Prostate gland (tissue), 2 donors: ENCODE measurements at regions not wholly inside any gene's neighbourhood (a gene's known extent, or its start where the extent isn't known, plus 50 kb on each side); places are given as distances from the start of the nearest gene placed in this dataset.

Source experiments
- DNase-seq: peaks from one replicate; pipeline ENCODE4 v3.0.0-alpha.2; 2019; ENCODE audit warnings: low spot score
- H3K27ac ChIP-seq, 2 donors: fragments of 200-600 bp; sonication (generic); 2 replicates each; pipeline ENCODE4 v1.5.1; 2017 to 2019
- H3K27me3 ChIP-seq: fragments of 200-600 bp; sonication (generic); replicated peaks from 2 replicates; pipeline ENCODE4 v1.5.1; 2019; ENCODE audit not compliant: insufficient read depth
- H3K36me3 ChIP-seq, 2 donors: fragments of 200-600 bp; sonication (generic); 1 replicate in 1 of 2; 2 replicates in 1 of 2; pipeline versions ENCODE4 v1.5.1 to v1.8.1; 2017 to 2019
- H3K4me1 ChIP-seq: fragments of 200-600 bp; sonication (generic); replicated peaks from 2 replicates; pipeline ENCODE4 v1.5.1; 2019
- H3K4me3 ChIP-seq, 2 donors: fragments of 200-600 bp; sonication (generic); 2 replicates each; pipeline ENCODE4 v1.5.1; 2017 to 2019
- H3K9me3 ChIP-seq: fragments of 200-600 bp; sonication (generic); 2 replicates; pipeline ENCODE4 v1.5.1; 2017
- CTCF ChIP-seq, 4 experiments: fragments of 200-600 bp in 2 of 4; fragments of 450-650 bp in 2 of 4; sonication (generic) in 2 of 4; IDR thresholded peaks; 1 replicate in 3 of 4; 2 replicates in 1 of 4; pipeline ENCODE4 v1.5.1; 2016 to 2019; ENCODE audit warnings: antibody characterized with exemption in 4 of 4, mild to moderate bottlenecking in 2 of 4, moderate library complexity in 2 of 4
- POLR2A ChIP-seq: fragments of 450-650 bp; IDR thresholded peaks from one replicate; pipeline ENCODE4 v1.6.1; 2016; ENCODE audit warnings: antibody characterized with exemption, mild to moderate bottlenecking
- POLR2AphosphoS5 ChIP-seq: sonication (generic); formaldehyde crosslinking; IDR thresholded peaks from one replicate; pipeline ENCODE4 v1.6.1; 2017; ENCODE audit warnings: antibody characterized with exemption
- WGBS: methylation state at CpG from one replicate; pipeline ENCODE4 v1.1.5; 2018; 5-methylcytosine and 5-hydroxymethylcytosine counted together
- intact Hi-C: fragments of 100-400 bp; cut with DNase I; formaldehyde crosslinking; loops from one replicate; pipeline ENCODE4 v1.14.2; 2022

GRCh38 chr12:114858388-114859146 is 174.6 kb upstream of the TBX3 start:
- H3K4me3 ChIP-seq: no peak overlapping the region

GRCh38 chr12:114855678-114856077 is 171.7 kb upstream of the TBX3 start:
- Histone ChIP-seq H3K27me3 (no peaks in the 10 kb centered on the region), H3K9me3 (no peaks in the 10 kb centered on the region), H3K36me3 (no peaks in the 10 kb centered on the region), H3K4me1 (no peaks in the 10 kb centered on the region), H3K27ac (no peak overlapping the region), H3K4me3 (no peak overlapping the region)
- intact Hi-C loops: no loop called here
- WGBS: 95% methylated on average over 3 of the region's 3 CpGs
- no peak for DNase-seq
- TF ChIP-seq POLR2A (no peak), POLR2AphosphoS5 (no peak), CTCF (IDR thresholded peaks at IDR 0.05) (no peak)

More at GRCh38 chr12:114858388-114859146, 174.6 kb upstream of the TBX3 start:
- no peak for TF ChIP-seq CTCF (IDR thresholded peaks at IDR 0.05)
- TF ChIP-seq POLR2A: no peak
- TF ChIP-seq POLR2AphosphoS5: no peak
- no peak for DNase-seq
- no peaks in the 10 kb centered on the region for H3K4me1 ChIP-seq
- H3K36me3 ChIP-seq: no peaks in the 10 kb centered on the region
- H3K27ac ChIP-seq: no peak overlapping the region
- 79% methylated on average over 7 of the region's 7 CpGs for WGBS
- H3K27me3 ChIP-seq: no peaks in the 10 kb centered on the region
- intact Hi-C loops: no loop called here
- H3K9me3 ChIP-seq: no peaks in the 10 kb centered on the region

GRCh38 chr12:114852976-114853529 is 169.1 kb upstream of the TBX3 start:
- no peak overlapping the region for H3K4me3 ChIP-seq
- no peaks in the 10 kb centered on the region for H3K27me3 ChIP-seq
- DNase-seq: no peak
- TF ChIP-seq CTCF (IDR thresholded peaks at IDR 0.05) (no peak), POLR2AphosphoS5 (no peak), POLR2A (no peak)
- no peak overlapping the region for H3K27ac ChIP-seq
- H3K4me1 ChIP-seq: no peaks in the 10 kb centered on the region
- H3K9me3 ChIP-seq: no peaks in the 10 kb centered on the region
- intact Hi-C loops: no loop called here
- 63% methylated on average over 10 of the region's 10 CpGs for WGBS
- no peaks in the 10 kb centered on the region for H3K36me3 ChIP-seq

GRCh38 chr12:114851981-114852380 is 168.0 kb upstream of the TBX3 start:
- Histone ChIP-seq H3K4me1 (no peaks in the 10 kb centered on the region), H3K27ac (no peak overlapping the region), H3K4me3 (no peak overlapping the region), H3K36me3 (no peaks in the 10 kb centered on the region), H3K9me3 (no peaks in the 10 kb centered on the region), H3K27me3 (no peaks in the 10 kb centered on the region)
- TF ChIP-seq POLR2A (no peak), POLR2AphosphoS5 (no peak), CTCF (IDR thresholded peaks at IDR 0.05) (no peak)
- intact Hi-C loops: no loop called here
- 90% methylated on average over 7 of the region's 7 CpGs for WGBS
- no peak for DNase-seq
